GM12801 (cell line): ENCODE measurements at regions not wholly inside any gene's neighbourhood (a gene's known extent, or its start where the extent isn't known, plus 50 kb on each side); places are given as distances from the start of the nearest gene placed in this dataset.

ENCODE experiments used
- CTCF ChIP-seq: IDR thresholded peaks from one replicate; pipeline ENCODE4 v1.5.1; 2011; ENCODE audit warnings: control low read depth; ENCODE audit not compliant: insufficient read length; ENCODE audit errors: extremely low read depth

GRCh38 chr21:28229814-28230213, 762.9 kb downstream of the LTN1 start:
- TF ChIP-seq CTCF: no peak

GRCh38 chr21:28228636-28228995, 764.1 kb downstream of the LTN1 start:
- TF ChIP-seq CTCF: no peak

- TF ChIP-seq CTCF: no peak
Observed at GRCh38 chr21:28227881-28228635, 764.6 kb downstream of the LTN1 start.

- TF ChIP-seq CTCF: no peak
Observed at GRCh38 chr21:28226563-28226962, 766.1 kb downstream of the LTN1 start.

- no peak for TF ChIP-seq CTCF
Observed at GRCh38 chr21:28224191-28224726, 768.4 kb downstream of the LTN1 start.

GRCh38 chr21:28221984-28222383, 770.7 kb downstream of the LTN1 start:
- TF ChIP-seq CTCF: no peak

GRCh38 chr21:28220680-28221079, 772.0 kb downstream of the LTN1 start:
- TF ChIP-seq CTCF: no peak
